ENCODE measurements at regions not wholly inside any gene's neighbourhood (a gene's known extent, or its start where the extent isn't known, plus 50 kb on each side); places are given as distances from the start of the nearest gene placed in this dataset.

DNA sequence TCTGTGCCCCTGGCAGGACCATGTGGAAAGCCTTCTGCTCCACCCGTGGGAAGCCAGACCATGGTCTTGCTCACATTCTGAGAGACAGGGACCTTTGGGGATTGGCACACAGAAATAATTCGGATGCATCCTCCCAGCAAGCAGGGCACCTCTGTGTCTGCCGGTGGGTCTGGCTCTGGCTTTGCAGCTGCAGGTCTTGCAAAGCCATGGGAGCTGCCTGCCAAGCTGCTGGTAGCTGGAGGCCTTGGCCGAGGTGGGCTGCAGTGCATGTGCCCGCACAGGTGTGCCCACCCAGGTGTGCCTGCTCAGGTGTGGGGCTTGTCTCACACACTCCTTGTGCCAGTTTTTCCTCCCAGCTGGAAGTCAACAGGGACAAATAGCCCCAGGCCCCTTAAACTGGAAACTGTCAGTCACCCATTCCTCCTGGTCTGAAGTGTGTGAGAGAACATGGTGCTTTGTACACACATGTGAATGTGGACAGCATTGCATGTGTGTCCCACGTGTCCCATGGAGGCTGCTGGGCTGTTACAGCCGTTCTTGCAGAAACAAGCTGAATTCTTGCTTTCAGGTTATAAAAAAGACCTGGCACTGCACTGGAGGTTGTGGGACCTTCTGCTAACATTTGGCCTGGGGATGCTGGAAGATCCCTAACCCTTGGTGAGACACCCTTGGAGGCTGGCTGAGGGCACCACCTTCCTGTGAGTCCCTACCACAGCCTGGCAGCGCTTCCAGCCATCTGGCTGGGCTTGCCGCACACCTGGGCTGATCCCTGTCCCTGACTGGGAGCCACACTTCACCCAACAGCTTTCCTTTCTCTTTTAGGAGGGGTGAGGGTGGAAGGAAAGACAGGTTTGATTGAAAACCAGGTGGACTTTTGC, 54.9 kb upstream of the SMOC2 start:
- TF ChIP-seq CTCF (IDR thresholded peaks at IDR 0.05) (no peak), POLR2AphosphoS5 (IDR thresholded peaks at IDR 0.05; ENCODE audit: insufficient read depth in 1 of 2, low read depth in 1 of 2) (no peak)

Data from vagina (tissue), 2 donors.